Sigmoid colon (tissue), 6 donors: ENCODE measurements at regions not wholly inside any gene's neighbourhood (a gene's known extent, or its start where the extent isn't known, plus 50 kb on each side); places are given as distances from the start of the nearest gene placed in this dataset.

ENCODE experiments used
- DNase-seq: peaks from one replicate; pipeline ENCODE4 v3.0.0-alpha.2; 2019
- H3K27ac ChIP-seq, 4 donors: fragments of 200-600 bp; sonication (generic); one replicate each; pipeline ENCODE4 v1.5.1; 2016 to 2019; ENCODE audit warnings: mild to moderate bottlenecking in 1 of 4
- H3K27me3 ChIP-seq, 3 donors: fragments of 200-600 bp; sonication (generic); one replicate each; pipeline ENCODE4 v1.5.1; 2019; ENCODE audit warnings: mild to moderate bottlenecking in 1 of 3
- H3K36me3 ChIP-seq, 4 donors: fragments of 200-600 bp; sonication (generic); one replicate each; pipeline ENCODE4 v1.5.1; 2016 to 2019
- H3K4me1 ChIP-seq, 4 donors: fragments of 200-600 bp; sonication (generic); one replicate each; pipeline ENCODE4 v1.5.1; 2017 to 2019
- H3K4me3 ChIP-seq, 4 donors: fragments of 200-600 bp; sonication (generic); one replicate each; pipeline ENCODE4 v1.5.1; 2017 to 2019; ENCODE audit warnings: mild to moderate bottlenecking in 2 of 4, moderate library complexity in 1 of 4
- H3K9me3 ChIP-seq, 4 donors: fragments of 200-600 bp in 3 of 4; sonication (generic) in 3 of 4; one replicate each; pipeline versions ENCODE4 v1.5.1 to v1.6.1; 2013 to 2019
- CTCF ChIP-seq, 4 experiments: fragments of 450-650 bp in 3 of 4; fragments of 200-600 bp in 1 of 4; IDR thresholded peaks; one replicate each; pipeline ENCODE4 v1.5.1; 2016 to 2019; ENCODE audit warnings: antibody characterized with exemption in 4 of 4, mild to moderate bottlenecking in 3 of 4, moderate library complexity in 2 of 4
- EP300 ChIP-seq, 4 donors: sonication (generic); formaldehyde crosslinking; IDR thresholded peaks; one replicate each; pipeline ENCODE4 v1.6.1; 2017; ENCODE audit warnings: antibody characterized with exemption in 4 of 4
- POLR2A ChIP-seq, 2 donors: fragments of 450-650 bp; IDR thresholded peaks; one replicate each; pipeline ENCODE4 v1.6.1; 2016; ENCODE audit warnings: antibody characterized with exemption in 2 of 2, mild to moderate bottlenecking in 2 of 2, moderate library complexity in 2 of 2
- POLR2AphosphoS5 ChIP-seq, 4 donors: sonication (generic); formaldehyde crosslinking; IDR thresholded peaks; one replicate each; pipeline ENCODE4 v1.6.1; 2017; ENCODE audit warnings: antibody characterized with exemption in 4 of 4
- WGBS, 2 donors: extraction: QIAGEN DNeasy Blood & Tissue Kit; methylation state at CpG; one replicate each; pipeline ENCODE4 v1.1.7; 2013; 5-methylcytosine and 5-hydroxymethylcytosine counted together
- intact Hi-C: fragments of 100-400 bp; cut with DNase I; formaldehyde crosslinking; loops from one replicate; pipeline ENCODE4 v1.15.1; 2023
- donor health status: healthy with polysubstance abuse.
- donor health status: healthy.

GRCh38 chr4:179977378-179977777 lies 2265.8 kb upstream of the TENM3 start:
- intact Hi-C loops, result no loop called here
- TF ChIP-seq POLR2AphosphoS5 (IDR thresholded peaks at IDR 0.05) (no peak), EP300 (IDR thresholded peaks at IDR 0.05) (no peak), POLR2A (IDR thresholded peaks at IDR 0.05) (no peak), CTCF (IDR thresholded peaks at IDR 0.05) (no peak)
- no peaks in the 10 kb centered on the region for H3K9me3 ChIP-seq
- no peak overlapping the region for H3K4me3 ChIP-seq
- H3K4me1 ChIP-seq, result no peaks in the 10 kb centered on the region
- H3K36me3 ChIP-seq, result no peaks in the 10 kb centered on the region
- H3K27ac ChIP-seq, result no peak overlapping the region
- DNase-seq, result no peak
- H3K27me3 ChIP-seq, result no peaks in the 10 kb centered on the region

DNA sequence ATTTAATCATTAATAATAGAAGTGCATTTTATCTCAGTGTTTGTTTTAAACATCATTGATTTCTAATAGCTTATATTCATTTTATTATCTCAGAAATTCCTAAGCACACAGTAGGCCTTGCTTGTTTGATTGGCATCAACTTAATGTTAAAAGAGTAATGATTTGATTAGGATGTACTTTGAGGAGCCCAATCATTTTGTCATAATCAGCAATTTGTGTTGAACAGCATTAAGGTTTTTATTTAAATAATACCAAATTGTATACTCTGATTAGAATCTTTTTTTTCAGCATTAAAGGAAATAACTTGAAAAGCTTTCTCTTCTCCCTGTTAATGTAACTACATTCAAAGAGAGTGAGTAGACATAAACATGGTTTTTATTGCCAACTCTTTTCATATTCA lies 2262.0 kb upstream of the TENM3 start:
- Histone ChIP-seq H3K27ac (no peak overlapping the region), H3K9me3 (no peaks in the 10 kb centered on the region), H3K4me1 (no peaks in the 10 kb centered on the region), H3K27me3 (no peaks in the 10 kb centered on the region), H3K4me3 (no peak overlapping the region), H3K36me3 (no peaks in the 10 kb centered on the region)
- intact Hi-C loops, result no loop called here
- TF ChIP-seq POLR2A (IDR thresholded peaks at IDR 0.05) (no peak), POLR2AphosphoS5 (IDR thresholded peaks at IDR 0.05) (no peak)
- DNase-seq, result no peak

- H3K4me1 ChIP-seq, result no peaks in the 10 kb centered on the region
- H3K27me3 ChIP-seq, result no peaks in the 10 kb centered on the region
- H3K4me3 ChIP-seq, result no peak overlapping the region
- no peaks in the 10 kb centered on the region for H3K9me3 ChIP-seq
- no peak overlapping the region for H3K27ac ChIP-seq
- WGBS, 2 donors, result 51 to 75% methylated on average over 4 of the region's 4 CpGs
- no peak for TF ChIP-seq POLR2A (IDR thresholded peaks at IDR 0.05)
- TF ChIP-seq CTCF (IDR thresholded peaks at IDR 0.05), result no peak
- TF ChIP-seq EP300 (IDR thresholded peaks at IDR 0.05), result no peak
- no peak for TF ChIP-seq POLR2AphosphoS5 (IDR thresholded peaks at IDR 0.05)
- H3K36me3 ChIP-seq, result no peaks in the 10 kb centered on the region
- intact Hi-C loops, result no loop called here
- DNase-seq, result no peak
Measured at GRCh38 chr4:179989975-179990374, 2253.2 kb upstream of the TENM3 start.

DNA sequence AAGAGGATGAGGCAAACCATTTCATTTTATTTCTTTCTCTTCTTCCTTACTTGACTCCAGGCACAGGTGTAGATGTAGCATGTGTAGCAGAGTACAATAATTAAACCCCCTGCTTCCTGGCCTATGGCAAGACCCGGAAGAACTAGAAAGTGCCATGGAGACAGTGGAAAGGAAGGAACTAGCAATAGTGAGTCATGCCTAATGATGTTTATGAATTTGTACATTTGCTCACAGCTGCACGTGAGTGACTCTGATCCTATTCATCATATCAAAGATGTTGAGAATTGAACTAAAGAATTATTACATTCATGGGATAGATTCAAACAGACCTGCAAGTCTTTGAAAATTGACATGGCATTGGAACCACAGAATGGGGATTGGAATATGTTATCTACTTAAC lies 2233.9 kb upstream of the TENM3 start:
- no peaks in the 10 kb centered on the region for H3K27me3 ChIP-seq
- WGBS, 2 donors, result 75 to 77% methylated on average over 2 of the region's 2 CpGs
- no peaks in the 10 kb centered on the region for H3K9me3 ChIP-seq
- intact Hi-C loops, result no loop called here
- H3K4me1 ChIP-seq, result no peaks in the 10 kb centered on the region
- no peak overlapping the region for H3K27ac ChIP-seq
- TF ChIP-seq POLR2AphosphoS5 (IDR thresholded peaks at IDR 0.05) (no peak), CTCF (IDR thresholded peaks at IDR 0.05) (no peak), EP300 (IDR thresholded peaks at IDR 0.05) (no peak), POLR2A (IDR thresholded peaks at IDR 0.05) (no peak)
- H3K4me3 ChIP-seq, result no peak overlapping the region
- no peaks in the 10 kb centered on the region for H3K36me3 ChIP-seq
- DNase-seq, result no peak

DNA sequence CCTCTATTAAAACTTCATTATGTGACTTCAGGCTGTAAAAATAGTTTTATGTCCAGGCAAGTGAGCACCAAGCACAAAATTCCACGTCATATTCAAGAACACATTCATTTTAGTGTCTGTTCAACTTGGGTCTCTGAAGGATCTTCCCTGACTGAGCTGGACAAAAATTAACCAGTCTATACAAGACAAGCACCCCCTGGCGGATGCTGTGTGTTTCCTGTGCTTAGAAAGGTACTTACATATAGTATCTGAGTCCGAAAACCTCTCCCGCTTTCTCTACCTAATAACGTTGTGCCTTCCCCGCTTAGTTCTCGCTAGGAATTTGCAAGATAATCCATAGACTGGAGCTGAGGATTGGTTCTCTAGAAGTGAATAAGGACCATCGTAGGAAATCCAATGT lies 2214.5 kb upstream of the TENM3 start:
- TF ChIP-seq POLR2A (IDR thresholded peaks at IDR 0.05) (no peak), CTCF (IDR thresholded peaks at IDR 0.05) (no peak), EP300 (IDR thresholded peaks at IDR 0.05) (no peak), POLR2AphosphoS5 (IDR thresholded peaks at IDR 0.05) (no peak)
- Histone ChIP-seq H3K27me3 (no peaks in the 10 kb centered on the region), H3K4me1 (no peaks in the 10 kb centered on the region), H3K36me3 (no peaks in the 10 kb centered on the region), H3K27ac (no peak overlapping the region), H3K9me3 (no peaks in the 10 kb centered on the region), H3K4me3 (no peak overlapping the region)
- no peak for DNase-seq
- intact Hi-C loops, result no loop called here
- WGBS, 2 donors, result 46 to 54% methylated on average over 8 of the region's 8 CpGs
